Right atrium auricular region (tissue), 2 donors: ENCODE measurements at regions not wholly inside any gene's neighbourhood (a gene's known extent, or its start where the extent isn't known, plus 50 kb on each side); places are given as distances from the start of the nearest gene placed in this dataset.

Experiments used
- DNase-seq: peaks from one replicate; pipeline ENCODE4 v3.0.0-alpha.2; 2019; ENCODE audit warnings: low spot score
- H3K27ac ChIP-seq, 2 donors: fragments of 200-600 bp; sonication (generic); 1 replicate in 1 of 2; 2 replicates in 1 of 2; pipeline ENCODE4 v1.5.1; 2016 to 2019
- H3K27me3 ChIP-seq, 2 donors: fragments of 200-600 bp; sonication (generic); one replicate each; pipeline versions ENCODE4 v1.5.1 to v1.6.0; 2017 to 2019
- H3K36me3 ChIP-seq: fragments of 200-600 bp; sonication (generic); one replicate; pipeline ENCODE4 v1.5.1; 2016
- H3K4me1 ChIP-seq, 2 donors: fragments of 200-600 bp; sonication (generic); one replicate each; pipeline versions ENCODE4 v1.5.1 to v1.6.0; 2017 to 2019
- H3K4me3 ChIP-seq, 2 donors: fragments of 200-600 bp; sonication (generic); 1 replicate in 1 of 2; 2 replicates in 1 of 2; pipeline ENCODE4 v1.5.1; 2017 to 2019; ENCODE audit warnings: mild to moderate bottlenecking in 1 of 2, moderate library complexity in 1 of 2
- H3K9me3 ChIP-seq, 2 donors: fragments of 200-600 bp; sonication (generic); one replicate each; pipeline ENCODE4 v1.5.1; 2019
- CTCF ChIP-seq, 2 donors: fragments of 200-600 bp; sonication (generic); IDR thresholded peaks; one replicate each; pipeline ENCODE4 v1.5.1; 2019; ENCODE audit warnings: antibody characterized with exemption in 2 of 2

GRCh38 chr7:17501441-17502212 is 203.2 kb downstream of the AHR start:
- Histone ChIP-seq H3K9me3 (no peaks in the 10 kb centered on the region), H3K27me3 (no peaks in the 10 kb centered on the region), H3K4me3 (no peak overlapping the region), H3K27ac (no peak overlapping the region), H3K4me1 (no peaks in the 10 kb centered on the region), H3K36me3 (no peaks in the 10 kb centered on the region)
- no peak for TF ChIP-seq CTCF (IDR thresholded peaks at IDR 0.05)
- no peak for DNase-seq

GRCh38 chr7:17502213-17503060 is 204.0 kb downstream of the AHR start:
- TF ChIP-seq CTCF (IDR thresholded peaks at IDR 0.05) = no peak
- no peak for DNase-seq
- Histone ChIP-seq H3K4me1 (no peaks in the 10 kb centered on the region), H3K27me3 (no peaks in the 10 kb centered on the region), H3K9me3 (no peaks in the 10 kb centered on the region), H3K4me3 (no peak overlapping the region), H3K27ac (no peak overlapping the region), H3K36me3 (no peaks in the 10 kb centered on the region)

DNA sequence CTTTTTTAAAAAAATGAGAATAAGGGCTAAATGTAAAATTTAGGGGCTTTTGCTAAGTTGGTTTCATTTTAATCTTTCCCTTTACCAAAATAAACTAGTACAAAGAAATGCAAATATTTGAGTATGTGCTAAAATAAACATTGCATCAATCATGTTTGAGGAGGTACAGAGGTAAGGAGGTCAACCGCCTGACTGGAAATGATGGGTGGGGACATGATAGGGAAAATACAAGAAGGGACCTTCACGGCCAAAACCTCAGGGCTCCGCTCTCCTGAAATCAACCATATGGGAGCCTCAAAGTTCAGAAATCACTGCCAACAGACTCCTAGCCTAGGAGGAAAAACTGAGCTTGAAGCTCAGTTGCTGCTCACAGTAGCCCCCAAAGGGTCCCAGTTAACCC is 207.6 kb downstream of the AHR start:
- TF ChIP-seq CTCF (IDR thresholded peaks at IDR 0.05) = no peak
- Histone ChIP-seq H3K27ac (no peak overlapping the region), H3K4me1 (no peaks in the 10 kb centered on the region), H3K27me3 (no peaks in the 10 kb centered on the region), H3K4me3 (no peak overlapping the region), H3K9me3 (no peaks in the 10 kb centered on the region), H3K36me3 (no peaks in the 10 kb centered on the region)
- no peak for DNase-seq

DNA sequence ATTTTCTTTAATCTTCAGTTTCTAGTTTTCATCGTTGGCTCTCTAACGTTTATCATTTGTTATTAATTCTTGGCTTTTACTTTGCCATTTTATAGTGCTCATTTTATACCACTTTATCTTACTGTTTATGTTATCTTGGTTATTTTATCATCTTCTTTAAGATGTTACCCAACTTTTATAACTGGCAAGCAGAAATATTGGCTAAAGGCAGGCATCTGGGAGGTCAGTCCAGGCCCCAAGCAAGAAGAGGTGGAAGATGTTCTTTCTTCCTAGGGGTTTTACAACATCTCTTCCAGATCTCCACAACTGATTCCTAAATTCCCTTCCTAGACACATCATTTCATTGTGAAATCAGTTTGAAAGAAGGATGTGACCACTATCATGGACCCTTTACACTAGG is 208.1 kb downstream of the AHR start:
- Histone ChIP-seq H3K4me3 (no peak overlapping the region), H3K36me3 (no peaks in the 10 kb centered on the region), H3K4me1 (no peaks in the 10 kb centered on the region), H3K9me3 (no peaks in the 10 kb centered on the region), H3K27ac (no peak overlapping the region), H3K27me3 (no peaks in the 10 kb centered on the region)
- DNase-seq = no peak
- no peak for TF ChIP-seq CTCF (IDR thresholded peaks at IDR 0.05)

GRCh38 chr7:17507717-17508116 is 209.3 kb downstream of the AHR start:
- Histone ChIP-seq H3K9me3 (no peaks in the 10 kb centered on the region), H3K4me3 (no peak overlapping the region), H3K27ac (no peak overlapping the region), H3K4me1 (no peaks in the 10 kb centered on the region), H3K36me3 (no peaks in the 10 kb centered on the region), H3K27me3 (no peaks in the 10 kb centered on the region)
- no peak for TF ChIP-seq CTCF (IDR thresholded peaks at IDR 0.05)
- DNase-seq = no peak
